IPS-15b (cell line): ENCODE measurements at regions not wholly inside any gene's neighbourhood (a gene's known extent, or its start where the extent isn't known, plus 50 kb on each side); places are given as distances from the start of the nearest gene placed in this dataset.

ENCODE experiments used
- H3K27me3 ChIP-seq: one replicate; pipeline ENCODE4 v1.6.1; 2013; ENCODE audit warnings: low read length; ENCODE audit not compliant: control insufficient read depth, insufficient read depth
- H3K36me3 ChIP-seq: one replicate; pipeline ENCODE4 v1.6.1; 2013; ENCODE audit warnings: low read length; ENCODE audit not compliant: control insufficient read depth, insufficient read depth
- H3K4me1 ChIP-seq: one replicate; pipeline ENCODE4 v1.6.1; 2013; ENCODE audit warnings: mild to moderate bottlenecking, low read length; ENCODE audit not compliant: control insufficient read depth, insufficient read depth
- H3K4me3 ChIP-seq: one replicate; pipeline ENCODE4 v1.5.1; 2013; ENCODE audit warnings: low read depth, low read length
- H3K9ac ChIP-seq: one replicate; pipeline ENCODE4 v1.6.1; 2013; ENCODE audit warnings: low read depth, mild to moderate bottlenecking, low read length
- H3K9me3 ChIP-seq: one replicate; pipeline ENCODE4 v1.6.1; 2013; ENCODE audit warnings: mild to moderate bottlenecking, low read length; ENCODE audit not compliant: control insufficient read depth, insufficient read depth

GRCh38 chr2:236508466-236508865, 61.2 kb upstream of the ACKR3 start:
- no peak overlapping the region for H3K9ac ChIP-seq
- peaks cover 9% of the 10 kb centered on the region for H3K4me1 ChIP-seq

DNA sequence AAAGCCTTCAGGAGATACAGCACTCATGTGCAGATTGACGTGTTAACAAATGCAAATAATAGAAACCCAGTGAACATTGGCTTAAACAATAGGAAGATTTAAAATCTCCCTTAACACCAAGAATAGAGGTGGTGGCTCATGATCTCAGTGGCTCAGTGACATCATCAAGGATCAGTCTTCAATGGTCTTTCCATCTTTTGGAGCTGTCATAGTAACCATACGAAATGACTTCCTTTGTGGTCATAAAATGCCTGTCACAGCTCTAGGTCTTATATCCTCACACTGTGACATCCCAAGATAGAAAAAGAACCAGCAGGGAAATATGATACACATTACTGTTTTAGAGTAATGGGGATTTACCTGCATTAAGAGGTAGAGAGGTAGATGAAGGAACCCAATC, 59.6 kb upstream of the ACKR3 start:
- Histone ChIP-seq H3K36me3 (no peaks in the 10 kb centered on the region), H3K27me3 (peaks cover 18% of the 10 kb centered on the region), H3K9ac (no peak overlapping the region), H3K9me3 (no peaks in the 10 kb centered on the region), H3K4me1 (peaks cover 9% of the 10 kb centered on the region), H3K4me3 (no peak overlapping the region)

More at GRCh38 chr2:236508466-236508865, 61.2 kb upstream of the ACKR3 start:
- Histone ChIP-seq H3K27me3 (peaks cover 18% of the 10 kb centered on the region), H3K4me3 (no peak overlapping the region), H3K9me3 (no peaks in the 10 kb centered on the region), H3K36me3 (no peaks in the 10 kb centered on the region)

- no peak overlapping the region for H3K9ac ChIP-seq
- no peaks in the 10 kb centered on the region for H3K36me3 ChIP-seq
- H3K4me1 ChIP-seq = peaks cover 9% of the 10 kb centered on the region
- H3K4me3 ChIP-seq = no peak overlapping the region
- H3K9me3 ChIP-seq = no peaks in the 10 kb centered on the region
- peaks cover 18% of the 10 kb centered on the region for H3K27me3 ChIP-seq
These were observed 58.4 kb upstream of the ACKR3 start for GRCh38 chr2:236511266-236511665.

GRCh38 chr2:236512267-236512666, 57.4 kb upstream of the ACKR3 start:
- Histone ChIP-seq H3K27me3 (peaks cover 11% of the 10 kb centered on the region), H3K4me3 (no peak overlapping the region), H3K36me3 (no peaks in the 10 kb centered on the region), H3K9me3 (no peaks in the 10 kb centered on the region), H3K4me1 (peaks cover 9% of the 10 kb centered on the region), H3K9ac (no peak overlapping the region)

DNA sequence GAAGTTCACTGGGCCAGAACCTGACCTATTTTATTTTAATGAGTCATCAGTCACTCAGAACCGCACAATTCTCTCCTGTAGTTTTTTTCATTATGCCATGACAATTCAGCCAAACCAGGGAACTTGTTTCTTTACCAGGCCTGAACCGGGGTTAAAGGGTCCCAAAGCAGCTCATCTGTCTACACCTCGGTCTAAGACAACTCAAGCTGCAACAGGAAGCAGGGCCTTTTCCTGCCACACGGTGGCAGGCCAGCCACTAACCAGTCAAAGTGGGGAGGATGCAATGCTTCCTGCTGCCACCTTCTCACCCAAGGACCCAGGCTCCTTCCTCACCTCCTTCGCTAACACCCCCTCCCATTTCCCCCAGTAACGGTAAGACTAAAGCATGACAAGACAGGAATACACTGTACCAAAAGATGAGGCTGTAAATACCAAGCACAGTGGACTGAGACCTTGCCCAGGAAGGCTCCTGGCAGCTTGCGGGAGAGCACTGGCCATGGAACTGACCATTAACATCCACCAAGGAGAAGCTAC, 56.7 kb upstream of the ACKR3 start:
- Histone ChIP-seq H3K36me3 (no peaks in the 10 kb centered on the region), H3K9ac (no peak overlapping the region), H3K4me1 (peaks cover 6% of the 10 kb centered on the region), H3K4me3 (no peak overlapping the region), H3K27me3 (peaks cover 8% of the 10 kb centered on the region), H3K9me3 (no peaks in the 10 kb centered on the region)

GRCh38 chr2:236513956-236514355, 55.7 kb upstream of the ACKR3 start:
- Histone ChIP-seq H3K36me3 (no peaks in the 10 kb centered on the region), H3K9ac (no peak overlapping the region), H3K9me3 (no peaks in the 10 kb centered on the region), H3K27me3 (no peaks in the 10 kb centered on the region), H3K4me1 (peaks cover 6% of the 10 kb centered on the region), H3K4me3 (no peak overlapping the region)

DNA sequence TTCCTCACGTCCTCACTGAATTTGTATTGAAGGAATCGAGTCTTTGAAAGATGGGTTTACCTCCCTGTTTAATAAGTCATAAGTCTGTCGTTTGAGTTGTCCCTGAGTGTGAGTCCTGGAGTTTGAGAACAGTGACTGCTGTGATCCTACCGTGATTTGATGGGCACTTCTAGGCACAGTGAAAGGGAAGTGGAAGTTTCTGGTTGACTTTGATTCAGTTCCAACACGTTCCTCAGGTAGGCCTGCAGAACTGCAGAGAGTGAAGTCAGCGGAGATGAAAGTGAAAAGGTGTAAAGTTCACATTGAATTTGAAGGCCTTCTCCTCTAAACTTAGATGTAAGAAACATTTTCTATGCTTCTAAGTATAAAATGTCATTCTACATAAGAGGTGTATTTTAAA, 52.9 kb upstream of the ACKR3 start:
- H3K36me3 ChIP-seq = no peaks in the 10 kb centered on the region
- no peak overlapping the region for H3K4me3 ChIP-seq
- no peaks in the 10 kb centered on the region for H3K27me3 ChIP-seq
- no peaks in the 10 kb centered on the region for H3K4me1 ChIP-seq
- H3K9ac ChIP-seq = no peak overlapping the region
- H3K9me3 ChIP-seq = no peaks in the 10 kb centered on the region

GRCh38 chr2:236517251-236518031, 52.2 kb upstream of the ACKR3 start:
- Histone ChIP-seq H3K9me3 (no peaks in the 10 kb centered on the region), H3K4me3 (no peak overlapping the region), H3K9ac (no peak overlapping the region), H3K27me3 (no peaks in the 10 kb centered on the region), H3K4me1 (no peaks in the 10 kb centered on the region), H3K36me3 (no peaks in the 10 kb centered on the region)
